Activated CD4-positive, alpha-beta T cell treated with anti-CD3 and anti-CD28 coated beads, Interleukin-2, amount 50 U/mL, for 16 hours (primary cell): ENCODE measurements at regions not wholly inside any gene's neighbourhood (a gene's known extent, or its start where the extent isn't known, plus 50 kb on each side); places are given as distances from the start of the nearest gene placed in this dataset.
A peak's percentile ranks its signal among the peaks of the same experiment; 100 is the strongest.
"Not testable (repeated sequence)": the region's sequence is repeated elsewhere in the genome, so short reads cannot be mapped to it uniquely, and the experiment has no call there.

Experiments
- DNase-seq: peaks from one replicate; pipeline ENCODE4 v3.0.0-alpha.2; 2020

- DNase-seq: no peak
Observed at GRCh38 chr2:221752781-221753180, 180.7 kb upstream of the EPHA4 start.

GRCh38 chr2:221750316-221750715 lies 178.2 kb upstream of the EPHA4 start:
- no peak for DNase-seq

GRCh38 chr2:221747289-221747972 lies 175.3 kb upstream of the EPHA4 start:
- DNase-seq: peak; percentile 23

- no peak for DNase-seq
Observed at GRCh38 chr2:221741496-221742211, 169.6 kb upstream of the EPHA4 start.

GRCh38 chr2:221731432-221732145 lies 159.5 kb upstream of the EPHA4 start:
- DNase-seq: no peak

GRCh38 chr2:221726894-221727513 lies 154.9 kb upstream of the EPHA4 start:
- DNase-seq: no peak

GRCh38 chr2:221724631-221725203 lies 152.6 kb upstream of the EPHA4 start:
- no peak for DNase-seq

- not testable (repeated sequence) for DNase-seq
Observed at GRCh38 chr2:221724117-221724516, 152.0 kb upstream of the EPHA4 start.

GRCh38 chr2:221716426-221717303 lies 144.6 kb upstream of the EPHA4 start:
- DNase-seq: no peak

GRCh38 chr2:221715523-221716247 lies 143.6 kb upstream of the EPHA4 start:
- no peak for DNase-seq

GRCh38 chr2:221710744-221711143 lies 138.6 kb upstream of the EPHA4 start:
- DNase-seq: no peak

GRCh38 chr2:221708902-221709301 lies 136.8 kb upstream of the EPHA4 start:
- no peak for DNase-seq

- DNase-seq: no peak
Observed at GRCh38 chr2:221705185-221705877, 133.2 kb upstream of the EPHA4 start.

GRCh38 chr2:221704442-221704841 lies 132.3 kb upstream of the EPHA4 start:
- no peak for DNase-seq

GRCh38 chr2:221693365-221693764 lies 121.3 kb upstream of the EPHA4 start:
- no peak for DNase-seq

- DNase-seq: no peak
Observed at GRCh38 chr2:221691571-221691970, 119.5 kb upstream of the EPHA4 start.

GRCh38 chr2:221689140-221689539 lies 117.0 kb upstream of the EPHA4 start:
- DNase-seq: no peak

GRCh38 chr2:221680548-221680947 lies 108.4 kb upstream of the EPHA4 start:
- no peak for DNase-seq

- no peak for DNase-seq
Observed at GRCh38 chr2:221677688-221678087, 105.6 kb upstream of the EPHA4 start.

- no peak for DNase-seq
Observed at GRCh38 chr2:221676566-221677172, 104.6 kb upstream of the EPHA4 start.
